ENCODE measurements at regions not wholly inside any gene's neighbourhood (a gene's known extent, or its start where the extent isn't known, plus 50 kb on each side); places are given as distances from the start of the nearest gene placed in this dataset.

GRCh38 chr3:117657278-117657677 is 947.7 kb downstream of the TUSC7 start:
- H3K4me1 Mint-ChIP-seq: no peaks in the 10 kb centered on the region
- H3K9me3 Mint-ChIP-seq: peaks cover 0 to 16% (median 0%) of the 10 kb centered on the region in 11 donors
- DNase-seq (no peak), ATAC-seq (no peak)
- no peak overlapping the region for H3K27ac Mint-ChIP-seq
- H3K4me3 Mint-ChIP-seq: no peak overlapping the region
- Histone ChIP-seq H3K4me3 (ENCODE audit: low read length) (no peak overlapping the region), H3K36me3 (ENCODE audit: control insufficient read depth in 2 of 3, insufficient read depth in 3 of 3, low read length in 3 of 3) (no peaks in the 10 kb centered on the region), H3K27me3 (ENCODE audit: control insufficient read depth in 2 of 2, insufficient read depth in 2 of 2, low read length in 2 of 2) (no peaks in the 10 kb centered on the region), H3K4me1 (ENCODE audit: control insufficient read depth in 2 of 2, insufficient read depth in 2 of 2, low read length in 2 of 2) (no peaks in the 10 kb centered on the region), H3K27ac (ENCODE audit: low read depth, low read length) (no peak overlapping the region), H3K9me3 (ENCODE audit: control insufficient read depth in 2 of 3, low read length in 3 of 3) (no peaks in the 10 kb centered on the region)
- CTCF ChIA-PET: no interaction called here
- intact Hi-C loops (cut with micrococcal nuclease): no loop called here
- H3K36me3 Mint-ChIP-seq: no peaks in the 10 kb centered on the region
- H3K27me3 Mint-ChIP-seq: no peaks in the 10 kb centered on the region
- POLR2A ChIA-PET: no interaction called here

GRCh38 chr3:117660941-117661817 is 951.6 kb downstream of the TUSC7 start:
- intact Hi-C loops (cut with micrococcal nuclease): no loop called here
- no peak overlapping the region for H3K27ac Mint-ChIP-seq
- peaks cover 0 to 10% (median 2%) of the 10 kb centered on the region in 11 donors for H3K9me3 Mint-ChIP-seq
- H3K27me3 Mint-ChIP-seq: no peaks in the 10 kb centered on the region
- Histone ChIP-seq H3K27me3 (ENCODE audit: control insufficient read depth in 2 of 2, insufficient read depth in 2 of 2, low read length in 2 of 2) (no peaks in the 10 kb centered on the region), H3K36me3 (ENCODE audit: control insufficient read depth in 2 of 3, insufficient read depth in 3 of 3, low read length in 3 of 3) (no peaks in the 10 kb centered on the region), H3K4me1 (ENCODE audit: control insufficient read depth in 2 of 2, insufficient read depth in 2 of 2, low read length in 2 of 2) (no peaks in the 10 kb centered on the region), H3K9me3 (ENCODE audit: control insufficient read depth in 2 of 3, low read length in 3 of 3) (no peaks in the 10 kb centered on the region), H3K27ac (ENCODE audit: low read depth, low read length) (no peak overlapping the region), H3K4me3 (ENCODE audit: low read length) (no peak overlapping the region)
- CTCF ChIA-PET: no interaction called here
- H3K36me3 Mint-ChIP-seq: no peaks in the 10 kb centered on the region
- no peaks in the 10 kb centered on the region for H3K4me1 Mint-ChIP-seq
- H3K4me3 Mint-ChIP-seq: no peak overlapping the region
- DNase-seq (no peak), ATAC-seq (no peak)
- POLR2A ChIA-PET: no interaction called here

DNA sequence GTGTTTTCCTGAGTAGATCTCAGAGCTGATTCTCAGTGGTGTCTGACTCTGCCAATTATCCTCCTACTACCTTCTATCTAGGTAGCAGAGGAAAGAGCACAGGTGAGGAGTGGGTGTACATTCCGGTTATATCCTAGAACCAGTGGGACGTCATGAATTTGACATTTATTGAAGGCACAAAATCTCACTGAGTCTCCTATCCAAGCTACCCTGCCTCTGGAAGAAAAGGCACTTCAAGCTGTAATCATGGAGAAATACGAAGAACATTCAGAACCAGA is 952.2 kb downstream of the TUSC7 start:
- Mint-ChIP-seq H3K27ac (no peak overlapping the region), H3K36me3 (no peaks in the 10 kb centered on the region), H3K4me3 (no peak overlapping the region), H3K27me3 (no peaks in the 10 kb centered on the region), H3K4me1 (no peaks in the 10 kb centered on the region), H3K9me3 (peaks cover 0 to 10% (median 2%) of the 10 kb centered on the region in 11 donors)
- no peak for ATAC-seq
- ChIA-PET CTCF (no interaction called here), POLR2A (no interaction called here)
- Histone ChIP-seq H3K36me3 (ENCODE audit: control insufficient read depth in 2 of 3, insufficient read depth in 3 of 3, low read length in 3 of 3) (no peaks in the 10 kb centered on the region), H3K27ac (ENCODE audit: low read depth, low read length) (no peak overlapping the region), H3K9me3 (ENCODE audit: control insufficient read depth in 2 of 3, low read length in 3 of 3) (no peaks in the 10 kb centered on the region), H3K4me1 (ENCODE audit: control insufficient read depth in 2 of 2, insufficient read depth in 2 of 2, low read length in 2 of 2) (no peaks in the 10 kb centered on the region), H3K27me3 (ENCODE audit: control insufficient read depth in 2 of 2, insufficient read depth in 2 of 2, low read length in 2 of 2) (no peaks in the 10 kb centered on the region), H3K4me3 (ENCODE audit: low read length) (no peak overlapping the region)
- intact Hi-C loops (cut with micrococcal nuclease): no loop called here
- DNase-seq: no peak

DNA sequence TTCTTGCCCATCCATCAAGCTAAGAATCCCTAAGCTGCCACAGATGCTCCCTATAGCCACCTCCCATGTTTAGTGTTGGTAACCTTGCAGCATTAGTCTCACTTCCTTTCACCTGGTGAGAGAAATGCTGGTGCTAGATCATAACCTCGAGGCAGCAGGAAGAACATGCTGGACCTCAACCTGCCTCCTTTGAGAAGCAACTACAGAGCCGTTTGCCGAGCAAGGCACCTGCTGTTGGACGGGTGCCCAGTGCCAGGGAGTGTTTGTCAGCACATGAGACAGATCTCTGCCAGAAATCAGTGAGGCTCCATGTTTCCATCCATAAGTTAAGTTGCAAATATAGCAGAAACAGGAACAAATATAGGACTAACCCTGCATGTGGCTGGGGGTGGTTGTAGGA is 955.7 kb downstream of the TUSC7 start:
- H3K9me3 Mint-ChIP-seq: peaks cover 0 to 13% (median 2%) of the 10 kb centered on the region in 11 donors
- intact Hi-C loops (cut with micrococcal nuclease): no loop called here
- no peaks in the 10 kb centered on the region for H3K27me3 Mint-ChIP-seq
- H3K4me1 Mint-ChIP-seq: no peaks in the 10 kb centered on the region
- ATAC-seq (no peak), DNase-seq (no peak)
- CTCF ChIA-PET: interaction anchor here (0.7 kb wide), 1 partner anchor 52 kb away, joined by 3 read pairs; no protein-coding TSS in a partner anchor
- POLR2A ChIA-PET: no interaction called here
- no peaks in the 10 kb centered on the region for H3K36me3 ChIP-seq (ENCODE audit: control insufficient read depth in 2 of 3, insufficient read depth in 3 of 3, low read length in 3 of 3)
- no peaks in the 10 kb centered on the region for H3K27me3 ChIP-seq (ENCODE audit: control insufficient read depth in 2 of 2, insufficient read depth in 2 of 2, low read length in 2 of 2)
- H3K36me3 Mint-ChIP-seq: no peaks in the 10 kb centered on the region
- H3K9me3 ChIP-seq (ENCODE audit: control insufficient read depth in 2 of 3, low read length in 3 of 3): no peaks in the 10 kb centered on the region
- H3K27ac Mint-ChIP-seq: no peak overlapping the region
- no peak overlapping the region for H3K4me3 ChIP-seq (ENCODE audit: low read length)
- no peak overlapping the region for H3K27ac ChIP-seq (ENCODE audit: low read depth, low read length)
- no peaks in the 10 kb centered on the region for H3K4me1 ChIP-seq (ENCODE audit: control insufficient read depth in 2 of 2, insufficient read depth in 2 of 2, low read length in 2 of 2)
- H3K4me3 Mint-ChIP-seq: no peak overlapping the region

DNA sequence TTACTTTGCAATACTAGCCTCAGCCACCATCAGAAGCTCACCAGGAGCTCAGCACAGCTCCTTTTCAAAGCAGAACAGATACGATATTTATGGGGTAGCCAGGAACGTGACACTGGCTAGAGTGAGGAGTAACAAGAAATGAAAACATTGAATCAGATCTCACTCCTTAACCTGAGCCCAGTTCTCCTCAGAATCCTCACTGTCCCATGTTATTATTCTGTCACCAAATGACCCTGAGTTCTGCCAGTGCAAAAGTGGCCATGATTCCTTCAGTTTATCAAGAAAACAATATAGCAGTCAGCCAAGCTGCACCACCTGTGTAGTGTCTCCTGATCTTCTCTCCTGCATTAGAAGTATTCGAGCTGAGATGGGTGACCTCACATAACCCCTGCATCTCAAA is 956.7 kb downstream of the TUSC7 start:
- Histone ChIP-seq H3K4me3 (ENCODE audit: low read length) (no peak overlapping the region), H3K4me1 (ENCODE audit: control insufficient read depth in 2 of 2, insufficient read depth in 2 of 2, low read length in 2 of 2) (no peaks in the 10 kb centered on the region), H3K27me3 (ENCODE audit: control insufficient read depth in 2 of 2, insufficient read depth in 2 of 2, low read length in 2 of 2) (no peaks in the 10 kb centered on the region), H3K27ac (ENCODE audit: low read depth, low read length) (no peak overlapping the region), H3K36me3 (ENCODE audit: control insufficient read depth in 2 of 3, insufficient read depth in 3 of 3, low read length in 3 of 3) (no peaks in the 10 kb centered on the region), H3K9me3 (ENCODE audit: control insufficient read depth in 2 of 3, low read length in 3 of 3) (no peaks in the 10 kb centered on the region)
- no peak for ATAC-seq
- ChIA-PET CTCF (no interaction called here), POLR2A (no interaction called here)
- no peak for DNase-seq
- Mint-ChIP-seq H3K9me3 (peaks cover 0 to 15% (median 3%) of the 10 kb centered on the region in 11 donors), H3K4me3 (no peak overlapping the region), H3K36me3 (no peaks in the 10 kb centered on the region), H3K27me3 (no peaks in the 10 kb centered on the region), H3K27ac (no peak overlapping the region), H3K4me1 (no peaks in the 10 kb centered on the region)
- intact Hi-C loops (cut with micrococcal nuclease): no loop called here

DNA sequence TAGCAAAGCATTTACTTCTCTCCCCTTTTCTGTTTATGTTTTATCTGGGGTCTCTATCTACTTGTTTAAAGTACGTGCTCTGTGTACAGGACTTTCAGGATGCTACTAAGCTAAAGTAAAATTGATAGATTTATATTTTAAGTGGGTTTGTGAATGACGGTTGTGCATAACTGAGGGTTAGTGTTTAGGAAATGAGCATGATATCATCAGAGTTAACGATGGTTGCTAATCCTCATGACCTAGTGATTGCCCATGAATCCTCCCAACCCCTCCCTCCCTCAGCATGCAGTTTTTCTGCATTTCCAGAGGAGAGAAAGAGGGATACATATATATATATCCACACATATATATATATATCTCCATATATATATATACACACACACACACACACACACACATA is 957.2 kb downstream of the TUSC7 start:
- H3K4me1 Mint-ChIP-seq: no peaks in the 10 kb centered on the region
- no peaks in the 10 kb centered on the region for H3K36me3 Mint-ChIP-seq
- DNase-seq (no peak), ATAC-seq (no peak)
- no peak overlapping the region for H3K27ac Mint-ChIP-seq
- no peaks in the 10 kb centered on the region for H3K9me3 ChIP-seq (ENCODE audit: control insufficient read depth in 2 of 3, low read length in 3 of 3)
- no peaks in the 10 kb centered on the region for H3K4me1 ChIP-seq (ENCODE audit: control insufficient read depth in 2 of 2, insufficient read depth in 2 of 2, low read length in 2 of 2)
- no peak overlapping the region for H3K27ac ChIP-seq (ENCODE audit: low read depth, low read length)
- H3K4me3 ChIP-seq (ENCODE audit: low read length): no peak overlapping the region
- ChIA-PET POLR2A (no interaction called here), CTCF (no interaction called here)
- peaks cover 0 to 15% (median 3%) of the 10 kb centered on the region in 11 donors for H3K9me3 Mint-ChIP-seq
- H3K4me3 Mint-ChIP-seq: no peak overlapping the region
- no peaks in the 10 kb centered on the region for H3K36me3 ChIP-seq (ENCODE audit: control insufficient read depth in 2 of 3, insufficient read depth in 3 of 3, low read length in 3 of 3)
- intact Hi-C loops (cut with micrococcal nuclease): no loop called here
- no peaks in the 10 kb centered on the region for H3K27me3 Mint-ChIP-seq
- no peaks in the 10 kb centered on the region for H3K27me3 ChIP-seq (ENCODE audit: control insufficient read depth in 2 of 2, insufficient read depth in 2 of 2, low read length in 2 of 2)

GRCh38 chr3:117669774-117670173 is 960.2 kb downstream of the TUSC7 start:
- H3K27ac ChIP-seq (ENCODE audit: low read depth, low read length): no peak overlapping the region
- H3K4me3 ChIP-seq (ENCODE audit: low read length): no peak overlapping the region
- Mint-ChIP-seq H3K27me3 (no peaks in the 10 kb centered on the region), H3K9me3 (peaks cover 0 to 14% (median 3%) of the 10 kb centered on the region in 11 donors), H3K36me3 (no peaks in the 10 kb centered on the region), H3K4me3 (no peak overlapping the region), H3K27ac (no peak overlapping the region), H3K4me1 (no peaks in the 10 kb centered on the region)
- ATAC-seq: no peak
- no peaks in the 10 kb centered on the region for H3K27me3 ChIP-seq (ENCODE audit: control insufficient read depth in 2 of 2, insufficient read depth in 2 of 2, low read length in 2 of 2)
- no peaks in the 10 kb centered on the region for H3K4me1 ChIP-seq (ENCODE audit: control insufficient read depth in 2 of 2, insufficient read depth in 2 of 2, low read length in 2 of 2)
- intact Hi-C loops (cut with micrococcal nuclease): loop anchor here in 1 of 2 donors (10.0 kb wide), 1 partner anchor 135 kb away; no protein-coding TSS in a partner anchor
- CTCF ChIA-PET: no interaction called here
- POLR2A ChIA-PET: no interaction called here
- no peaks in the 10 kb centered on the region for H3K9me3 ChIP-seq (ENCODE audit: control insufficient read depth in 2 of 3, low read length in 3 of 3)
- H3K36me3 ChIP-seq (ENCODE audit: control insufficient read depth in 2 of 3, insufficient read depth in 3 of 3, low read length in 3 of 3): no peaks in the 10 kb centered on the region
- DNase-seq: no peak

Data from naive thymus-derived CD4-positive, alpha-beta T cell (primary cell).